Astrocyte (in vitro differentiated cells and primary cell): ENCODE measurements at regions not wholly inside any gene's neighbourhood (a gene's known extent, or its start where the extent isn't known, plus 50 kb on each side); places are given as distances from the start of the nearest gene placed in this dataset.

ENCODE experiments used
- DNase-seq: peaks from one replicate; pipeline ENCODE4 v3.0.0-alpha.2; 2010; ENCODE audit warnings: low read depth
- FAIRE-seq: peaks from 2 replicates; lab custom pipeline; 2011; peaks lifted over from hg19 to GRCh38; lab: Jason Lieb, UNC
- H2AFZ ChIP-seq: 2 replicates; pipeline ENCODE4 v1.6.0; 2012; ENCODE audit warnings: low read depth, low read length, inconsistent platforms
- H3K27ac ChIP-seq: 2 replicates; pipeline ENCODE4 v1.5.1; 2011; ENCODE audit warnings: low read depth, low read length, inconsistent platforms
- H3K27me3 ChIP-seq: 2 replicates; pipeline ENCODE4 v1.6.0; 2011; ENCODE audit warnings: low read length, inconsistent platforms; ENCODE audit not compliant: insufficient read depth
- H3K36me3 ChIP-seq: 2 replicates; pipeline ENCODE4 v1.5.1; 2011; ENCODE audit warnings: low read length, inconsistent platforms; ENCODE audit not compliant: insufficient read depth
- H3K4me1 ChIP-seq: 2 replicates; pipeline ENCODE4 v1.5.1; 2011; ENCODE audit warnings: low read length, inconsistent platforms; ENCODE audit not compliant: insufficient read depth
- H3K4me2 ChIP-seq: 2 replicates; pipeline ENCODE4 v1.6.0; 2012; ENCODE audit warnings: low read length, inconsistent platforms
- H3K4me3 ChIP-seq: 2 replicates; pipeline ENCODE4 v1.5.1; 2011; ENCODE audit warnings: low read depth, mild to moderate bottlenecking, low read length, inconsistent platforms; ENCODE audit not compliant: insufficient read depth
- H3K79me2 ChIP-seq: 2 replicates; pipeline ENCODE4 v1.6.0; 2012; ENCODE audit warnings: mild to moderate bottlenecking, low read length, inconsistent platforms; ENCODE audit not compliant: insufficient read depth
- H3K9ac ChIP-seq: 2 replicates; pipeline ENCODE4 v1.6.0; 2012; ENCODE audit warnings: mild to moderate bottlenecking, low read length, inconsistent platforms
- H3K9me3 ChIP-seq: 2 replicates; pipeline ENCODE4 v1.5.1; 2012; ENCODE audit warnings: low read depth, mild to moderate bottlenecking, low read length, inconsistent platforms; ENCODE audit not compliant: insufficient read depth
- H4K20me1 ChIP-seq: 2 replicates; pipeline ENCODE4 v1.6.0; 2012; ENCODE audit warnings: low read length, inconsistent platforms; ENCODE audit not compliant: insufficient read depth
- H3K27ac Mint-ChIP-seq: one replicate; pipeline ENCODE4 v1.8.0; 2021; ENCODE audit warnings: mild to moderate bottlenecking, mixed read lengths; ENCODE audit not compliant: unreplicated experiment
- H3K27me3 Mint-ChIP-seq: one replicate; pipeline ENCODE4 v1.8.0; 2021; ENCODE audit warnings: low read depth, mixed read lengths; ENCODE audit not compliant: unreplicated experiment
- H3K36me3 Mint-ChIP-seq: one replicate; pipeline ENCODE4 v1.8.0; 2021; ENCODE audit warnings: low read depth, mixed read lengths; ENCODE audit not compliant: unreplicated experiment
- H3K4me1 Mint-ChIP-seq: one replicate; pipeline ENCODE4 v1.8.0; 2021; ENCODE audit warnings: low read depth, mixed read lengths; ENCODE audit not compliant: unreplicated experiment
- H3K4me3 Mint-ChIP-seq: one replicate; pipeline ENCODE4 v1.8.0; 2021; ENCODE audit warnings: mild to moderate bottlenecking, moderate library complexity, mixed read lengths; ENCODE audit not compliant: unreplicated experiment
- H3K9me3 Mint-ChIP-seq: one replicate; pipeline ENCODE4 v1.8.0; 2021; ENCODE audit warnings: mild to moderate bottlenecking, mixed read lengths; ENCODE audit not compliant: unreplicated experiment
- EZH2 ChIP-seq: IDR thresholded peaks from 2 replicates; pipeline ENCODE4 v1.6.1; 2012; ENCODE audit warnings: mild to moderate bottlenecking, low read length, inconsistent platforms; ENCODE audit not compliant: insufficient read depth
- TF ChIP-seq, protein P1 (sequence below): IDR thresholded peaks from 2 replicates; pipeline ENCODE4 v1.5.1; 2011; ENCODE audit warnings: low read depth, mild to moderate bottlenecking, inconsistent platforms, low read length, moderate library complexity; ENCODE audit not compliant: insufficient read depth

DNA sequence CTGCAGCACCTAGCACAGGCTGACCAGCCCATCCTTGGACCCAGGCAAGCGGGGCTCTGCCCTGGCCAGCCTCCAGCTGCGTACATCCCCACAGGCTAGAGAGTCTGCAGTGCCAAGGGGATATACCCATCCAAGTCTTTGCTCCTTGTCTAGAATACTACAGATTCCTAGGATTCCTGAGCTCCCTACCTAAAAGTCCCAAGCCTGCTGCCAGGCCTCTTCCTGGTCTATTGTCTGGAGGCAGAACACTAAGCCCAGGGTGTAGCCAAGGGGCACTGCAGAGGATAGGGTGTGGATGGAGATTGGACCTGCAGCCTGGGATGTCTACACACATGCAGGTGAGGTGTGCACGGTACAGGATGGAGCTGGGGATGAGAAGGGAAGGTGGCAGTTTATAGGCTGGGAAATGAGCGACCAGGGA, 90.0 kb upstream of the SIRPA start:
- H3K9ac ChIP-seq: no peak overlapping the region
- H3K9me3 Mint-ChIP-seq: no peaks in the 10 kb centered on the region
- H3K36me3 ChIP-seq: no peaks in the 10 kb centered on the region
- H3K4me3 Mint-ChIP-seq: no peak overlapping the region
- peaks cover 32% of the 10 kb centered on the region for H3K4me1 Mint-ChIP-seq
- H3K27me3 Mint-ChIP-seq: no peaks in the 10 kb centered on the region
- FAIRE-seq (no peak), DNase-seq (no peak)
- H2AFZ ChIP-seq: no peak overlapping the region
- no peak overlapping the region for H3K27ac ChIP-seq
- H4K20me1 ChIP-seq: no peaks in the 10 kb centered on the region
- no peaks in the 10 kb centered on the region for H3K9me3 ChIP-seq
- H3K27ac Mint-ChIP-seq: no peak overlapping the region
- H3K27me3 ChIP-seq: no peaks in the 10 kb centered on the region
- no peak for TF ChIP-seq EZH2
- TF ChIP-seq, protein P1, sequence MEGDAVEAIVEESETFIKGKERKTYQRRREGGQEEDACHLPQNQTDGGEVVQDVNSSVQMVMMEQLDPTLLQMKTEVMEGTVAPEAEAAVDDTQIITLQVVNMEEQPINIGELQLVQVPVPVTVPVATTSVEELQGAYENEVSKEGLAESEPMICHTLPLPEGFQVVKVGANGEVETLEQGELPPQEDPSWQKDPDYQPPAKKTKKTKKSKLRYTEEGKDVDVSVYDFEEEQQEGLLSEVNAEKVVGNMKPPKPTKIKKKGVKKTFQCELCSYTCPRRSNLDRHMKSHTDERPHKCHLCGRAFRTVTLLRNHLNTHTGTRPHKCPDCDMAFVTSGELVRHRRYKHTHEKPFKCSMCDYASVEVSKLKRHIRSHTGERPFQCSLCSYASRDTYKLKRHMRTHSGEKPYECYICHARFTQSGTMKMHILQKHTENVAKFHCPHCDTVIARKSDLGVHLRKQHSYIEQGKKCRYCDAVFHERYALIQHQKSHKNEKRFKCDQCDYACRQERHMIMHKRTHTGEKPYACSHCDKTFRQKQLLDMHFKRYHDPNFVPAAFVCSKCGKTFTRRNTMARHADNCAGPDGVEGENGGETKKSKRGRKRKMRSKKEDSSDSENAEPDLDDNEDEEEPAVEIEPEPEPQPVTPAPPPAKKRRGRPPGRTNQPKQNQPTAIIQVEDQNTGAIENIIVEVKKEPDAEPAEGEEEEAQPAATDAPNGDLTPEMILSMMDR: no peak
- no peak overlapping the region for H3K4me2 ChIP-seq
- H3K4me1 ChIP-seq: peaks cover 27% of the 10 kb centered on the region
- H3K4me3 ChIP-seq: no peak overlapping the region
- H3K36me3 Mint-ChIP-seq: no peaks in the 10 kb centered on the region
- no peaks in the 10 kb centered on the region for H3K79me2 ChIP-seq

DNA sequence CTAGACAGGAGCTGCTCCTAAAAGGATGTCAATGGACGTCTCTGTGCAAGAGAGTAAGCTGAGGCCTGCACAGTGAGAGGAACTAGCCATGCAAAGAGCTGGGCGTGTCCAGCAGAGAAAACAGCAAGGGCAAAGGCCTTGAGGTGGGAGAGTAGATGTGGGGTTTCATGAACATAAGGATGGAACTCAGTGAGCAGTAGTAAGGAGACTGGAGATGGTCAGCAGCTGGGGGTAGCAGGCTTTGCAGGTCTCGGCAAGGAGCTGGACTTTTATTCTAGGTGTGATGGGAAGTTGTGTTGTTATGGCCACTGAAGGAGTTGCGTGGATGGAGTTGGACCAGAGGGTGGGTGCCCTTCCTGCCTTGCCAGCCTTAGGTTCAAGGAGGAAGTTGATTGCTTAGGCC, 90.7 kb upstream of the SIRPA start:
- FAIRE-seq (no peak), DNase-seq (no peak)
- Mint-ChIP-seq H3K4me1 (peaks cover 26% of the 10 kb centered on the region), H3K4me3 (peak overlapping the region; percentile 45), H3K9me3 (no peaks in the 10 kb centered on the region), H3K36me3 (no peaks in the 10 kb centered on the region), H3K27ac (peak overlapping the region; percentile 28), H3K27me3 (no peaks in the 10 kb centered on the region)
- no peaks in the 10 kb centered on the region for H4K20me1 ChIP-seq
- H3K4me3 ChIP-seq: no peak overlapping the region
- H3K36me3 ChIP-seq: no peaks in the 10 kb centered on the region
- H3K79me2 ChIP-seq: no peaks in the 10 kb centered on the region
- no peak overlapping the region for H3K9ac ChIP-seq
- peaks cover 21% of the 10 kb centered on the region for H3K4me1 ChIP-seq
- H3K9me3 ChIP-seq: no peaks in the 10 kb centered on the region
- H2AFZ ChIP-seq: no peak overlapping the region
- H3K4me2 ChIP-seq: no peak overlapping the region
- H3K27me3 ChIP-seq: no peaks in the 10 kb centered on the region
- no peak overlapping the region for H3K27ac ChIP-seq
- no peak for TF ChIP-seq EZH2
- TF ChIP-seq, protein P1: no peak

DNA sequence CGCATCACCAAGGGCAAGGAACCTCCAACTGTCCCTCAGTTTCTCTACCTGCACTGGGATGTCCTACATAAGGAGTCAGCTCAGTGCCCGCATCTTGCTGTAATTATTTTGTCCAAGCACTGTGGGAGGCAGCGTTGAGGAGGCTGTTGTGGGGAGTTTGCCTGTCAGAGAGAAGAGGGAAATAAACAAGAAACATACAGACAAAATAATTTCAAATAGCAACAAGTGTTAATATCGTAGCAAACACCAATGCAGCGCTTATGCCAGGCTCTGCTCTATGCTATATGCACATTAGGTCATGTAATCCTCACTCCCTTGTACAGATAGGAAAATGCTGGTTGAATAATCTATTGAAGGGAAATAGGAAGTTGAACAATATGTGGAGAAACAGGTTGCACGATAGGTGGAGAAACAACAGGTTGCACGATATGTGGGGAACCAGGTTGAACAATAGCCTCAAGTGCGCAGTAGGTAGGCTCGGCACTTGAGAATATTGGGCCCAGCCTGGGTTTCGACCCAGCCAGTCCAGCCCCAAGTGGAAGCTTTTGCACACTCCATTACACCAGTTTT, 91.2 kb upstream of the SIRPA start:
- peaks cover 21% of the 10 kb centered on the region for H3K4me1 Mint-ChIP-seq
- Histone ChIP-seq H3K79me2 (no peaks in the 10 kb centered on the region), H3K36me3 (no peaks in the 10 kb centered on the region), H4K20me1 (no peaks in the 10 kb centered on the region), H3K27me3 (no peaks in the 10 kb centered on the region), H3K4me2 (peak overlapping the region; percentile 91), H3K4me1 (peaks cover 15% of the 10 kb centered on the region), H3K27ac (no peak overlapping the region), H2AFZ (peak overlapping the region; percentile 71), H3K9ac (peak overlapping the region; percentile 70), H3K9me3 (no peaks in the 10 kb centered on the region), H3K4me3 (peak overlapping the region; percentile 54)
- no peaks in the 10 kb centered on the region for H3K36me3 Mint-ChIP-seq
- FAIRE-seq (no peak), DNase-seq (no peak)
- no peaks in the 10 kb centered on the region for H3K27me3 Mint-ChIP-seq
- TF ChIP-seq EZH2: no peak
- TF ChIP-seq, protein P1: no peak
- peak overlapping the region; percentile 4 for H3K27ac Mint-ChIP-seq
- H3K9me3 Mint-ChIP-seq: no peaks in the 10 kb centered on the region
- peak overlapping the region; percentile 80 for H3K4me3 Mint-ChIP-seq
